Liver (tissue), 8 donors: ENCODE measurements at regions not wholly inside any gene's neighbourhood (a gene's known extent, or its start where the extent isn't known, plus 50 kb on each side); places are given as distances from the start of the nearest gene placed in this dataset.

Experiments used
- DNase-seq: peaks from one replicate; pipeline ENCODE4 v3.0.0-alpha.2; 2017; ENCODE audit warnings: low spot score
- H3K27ac ChIP-seq, 2 donors: one replicate each; pipeline ENCODE4 v1.7.0; 2013; ENCODE audit warnings: inconsistent platforms in 2 of 2, low read length in 2 of 2, control low read depth in 1 of 2, low read depth in 1 of 2, mild to moderate bottlenecking in 1 of 2
- H3K27me3 ChIP-seq, 4 donors: one replicate each; pipeline versions ENCODE4 v1.6.1 to v1.7.0; 2013; ENCODE audit warnings: low read length in 3 of 4, inconsistent platforms in 1 of 4, mild to moderate bottlenecking in 1 of 4, moderate library complexity in 1 of 4; ENCODE audit not compliant: control insufficient read depth in 4 of 4, insufficient read depth in 4 of 4
- H3K36me3 ChIP-seq, 4 donors: one replicate each; pipeline versions ENCODE4 v1.6.1 to v1.7.0; 2013; ENCODE audit warnings: low read length in 3 of 4, mild to moderate bottlenecking in 3 of 4, low read depth in 1 of 4, moderate library complexity in 1 of 4; ENCODE audit not compliant: control insufficient read depth in 4 of 4, insufficient read depth in 3 of 4
- H3K4me1 ChIP-seq, 4 donors: one replicate each; pipeline versions ENCODE4 v1.6.1 to v1.7.0; 2013; ENCODE audit warnings: low read length in 3 of 4, mild to moderate bottlenecking in 3 of 4, moderate library complexity in 1 of 4; ENCODE audit not compliant: control insufficient read depth in 4 of 4, insufficient read depth in 4 of 4
- H3K4me3 ChIP-seq, 3 donors: one replicate each; pipeline versions ENCODE4 v1.6.1 to v1.7.0; 2013; ENCODE audit warnings: low read length in 3 of 3, control low read depth in 1 of 3, low read depth in 1 of 3, mild to moderate bottlenecking in 1 of 3
- H3K9ac ChIP-seq, 2 donors: one replicate each; pipeline ENCODE4 v1.7.0; 2013; ENCODE audit warnings: low read length in 2 of 2, mild to moderate bottlenecking in 2 of 2, moderate library complexity in 2 of 2, control low read depth in 1 of 2, low read depth in 1 of 2
- H3K9me3 ChIP-seq, 4 donors: one replicate each; pipeline versions ENCODE4 v1.6.1 to v1.7.0; 2013; ENCODE audit warnings: low read length in 3 of 4; ENCODE audit not compliant: control insufficient read depth in 4 of 4
- ATF3 ChIP-seq: IDR thresholded peaks from 2 replicates; pipeline ENCODE4 v1.6.1; 2016; ENCODE audit warnings: antibody characterized with exemption
- CTCF ChIP-seq: fragments of 150-350 bp; IDR thresholded peaks from 2 replicates; pipeline ENCODE4 v1.5.1; 2017; ENCODE audit warnings: improper control_type of control experiment, low read depth, low read length; ENCODE audit not compliant: missing input control
- EGR1 ChIP-seq, 2 donors: IDR thresholded peaks; 2 replicates each; pipeline ENCODE4 v1.6.1; 2016 to 2018; ENCODE audit warnings: antibody characterized with exemption in 2 of 2, low read depth in 2 of 2
- FOXA2 ChIP-seq: IDR thresholded peaks from 2 replicates; pipeline ENCODE4 v1.6.1; 2016; ENCODE audit warnings: antibody characterized with exemption
- GABPA ChIP-seq, 2 donors: IDR thresholded peaks in 1 of 2; conservative IDR thresholded peaks in 1 of 2; 2 replicates each; pipeline ENCODE4 v1.6.1; 2016; ENCODE audit warnings: antibody characterized with exemption in 2 of 2, mild to moderate bottlenecking in 1 of 2, moderate library complexity in 1 of 2
- HNF4A ChIP-seq, 2 donors: conservative IDR thresholded peaks; 2 replicates each; pipeline ENCODE4 v1.6.1; 2016; ENCODE audit warnings: antibody characterized with exemption in 2 of 2, mild to moderate bottlenecking in 2 of 2
- HNF4G ChIP-seq: IDR thresholded peaks from 2 replicates; pipeline ENCODE4 v1.6.1; 2016; ENCODE audit warnings: antibody characterized with exemption
- JUND ChIP-seq, 2 donors: IDR thresholded peaks; 2 replicates each; pipeline ENCODE4 v1.6.1; 2016; ENCODE audit warnings: antibody characterized with exemption in 2 of 2
- NR2F2 ChIP-seq: IDR thresholded peaks from 2 replicates; pipeline ENCODE4 v1.6.1; 2016; ENCODE audit warnings: antibody characterized with exemption
- RAD21 ChIP-seq, 2 donors: IDR thresholded peaks; 2 replicates each; pipeline ENCODE4 v1.6.1; 2016; ENCODE audit warnings: antibody characterized with exemption in 2 of 2, mild to moderate bottlenecking in 2 of 2
- REST ChIP-seq: IDR thresholded peaks from 2 replicates; pipeline ENCODE4 v1.6.1; 2016; ENCODE audit warnings: antibody characterized with exemption, mild to moderate bottlenecking
- RXRA ChIP-seq, 2 donors: IDR thresholded peaks; 2 replicates each; pipeline ENCODE4 v1.6.1; 2017 to 2018; ENCODE audit warnings: antibody characterized with exemption in 2 of 2, mild to moderate bottlenecking in 1 of 2
- TAF1 ChIP-seq: conservative IDR thresholded peaks from 2 replicates; pipeline ENCODE4 v1.6.1; 2016; ENCODE audit warnings: antibody characterized with exemption, mild to moderate bottlenecking
- YY1 ChIP-seq: IDR thresholded peaks from 2 replicates; pipeline ENCODE4 v1.6.1; 2016; ENCODE audit warnings: antibody characterized with exemption, mild to moderate bottlenecking
- WGBS: extraction: QIAGEN DNeasy Blood & Tissue Kit; methylation state at CpG from one replicate; pipeline ENCODE4 v1.1.7; 2013; 5-methylcytosine and 5-hydroxymethylcytosine counted together
- TF ChIP-seq, protein P1 (sequence below): IDR thresholded peaks from 2 replicates; pipeline ENCODE4 v1.6.1; 2016; ENCODE audit warnings: antibody characterized with exemption
- TF ChIP-seq, protein P2 (sequence below): IDR thresholded peaks from 2 replicates; pipeline ENCODE4 v1.6.1; 2016; ENCODE audit warnings: antibody characterized with exemption
- donor health status: healthy.
- donor health status: healthy.
- donor health status: healthy.
- donor health status: healthy.
- donor health status: healthy.

DNA sequence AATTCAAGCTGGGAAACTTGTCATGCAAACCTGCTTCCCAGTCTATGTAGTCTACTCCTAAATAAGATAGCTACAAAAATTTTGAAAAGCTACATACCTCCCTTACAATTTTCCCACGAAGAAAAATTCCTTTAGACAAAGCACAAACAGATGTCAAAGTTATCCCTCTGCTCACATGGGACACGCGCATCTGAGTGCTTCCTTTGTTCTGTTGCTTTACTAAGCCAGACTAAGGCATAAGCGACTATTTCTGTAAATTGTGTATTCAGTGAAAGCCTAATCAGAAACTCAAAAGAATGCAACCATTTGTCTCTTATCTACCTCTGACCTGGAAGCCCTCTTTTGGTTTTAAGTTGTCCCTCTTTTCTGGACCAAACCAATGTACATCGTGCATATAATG, 583.7 kb upstream of the B3GAT1 start (continued):
- TF ChIP-seq HNF4A (conservative IDR thresholded peaks at IDR 0.05) (no peak), GABPA (IDR thresholded peaks at IDR 0.05 in 1 of 2, conservative IDR thresholded peaks at IDR 0.05 in 1 of 2) (no peak)

DNA sequence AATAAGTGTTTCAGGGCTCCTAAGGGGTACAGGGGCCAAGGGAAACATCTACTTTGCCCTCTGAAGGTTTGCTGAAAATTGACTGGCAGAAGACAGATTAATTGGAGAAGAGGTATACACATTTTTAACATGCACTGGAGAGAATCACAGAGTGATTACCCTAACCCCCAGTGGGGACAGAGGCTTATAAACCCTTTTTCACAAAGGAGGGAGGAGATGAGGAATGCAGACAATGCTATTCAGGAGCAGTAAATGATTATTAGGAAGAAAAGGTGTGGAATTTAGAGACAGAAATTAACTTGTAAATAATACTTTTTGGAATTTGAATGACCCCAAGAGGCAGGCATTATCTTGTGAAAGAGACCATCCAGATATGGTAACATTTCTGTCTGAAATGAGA, 582.4 kb upstream of the B3GAT1 start:
- no peak overlapping the region for H3K4me3 ChIP-seq
- H3K36me3 ChIP-seq = no peaks in the 10 kb centered on the region
- TF ChIP-seq TAF1 = no peak
- no peak for TF ChIP-seq FOXA2
- no peak for TF ChIP-seq CTCF
- TF ChIP-seq REST = no peak
- no peak for TF ChIP-seq ATF3
- TF ChIP-seq RXRA (IDR thresholded peaks at IDR 0.05) = no peak
- no peak for TF ChIP-seq YY1
- TF ChIP-seq NR2F2 = no peak
- no peak for TF ChIP-seq GABPA (IDR thresholded peaks at IDR 0.05 in 1 of 2, conservative IDR thresholded peaks at IDR 0.05 in 1 of 2)
- no peak for TF ChIP-seq EGR1 (IDR thresholded peaks at IDR 0.05; ENCODE audit: low read depth in 2 of 2)
- no peak for TF ChIP-seq RAD21 (IDR thresholded peaks at IDR 0.05)
- no peak for TF ChIP-seq HNF4G
- no peak overlapping the region for H3K27ac ChIP-seq
- H3K4me1 ChIP-seq = no peaks in the 10 kb centered on the region
- H3K9me3 ChIP-seq = no peaks in the 10 kb centered on the region
- DNase-seq = no peak
- peaks cover 0 to 3% (median 0%) of the 10 kb centered on the region in 4 donors for H3K27me3 ChIP-seq
- H3K9ac ChIP-seq = no peak overlapping the region

DNA sequence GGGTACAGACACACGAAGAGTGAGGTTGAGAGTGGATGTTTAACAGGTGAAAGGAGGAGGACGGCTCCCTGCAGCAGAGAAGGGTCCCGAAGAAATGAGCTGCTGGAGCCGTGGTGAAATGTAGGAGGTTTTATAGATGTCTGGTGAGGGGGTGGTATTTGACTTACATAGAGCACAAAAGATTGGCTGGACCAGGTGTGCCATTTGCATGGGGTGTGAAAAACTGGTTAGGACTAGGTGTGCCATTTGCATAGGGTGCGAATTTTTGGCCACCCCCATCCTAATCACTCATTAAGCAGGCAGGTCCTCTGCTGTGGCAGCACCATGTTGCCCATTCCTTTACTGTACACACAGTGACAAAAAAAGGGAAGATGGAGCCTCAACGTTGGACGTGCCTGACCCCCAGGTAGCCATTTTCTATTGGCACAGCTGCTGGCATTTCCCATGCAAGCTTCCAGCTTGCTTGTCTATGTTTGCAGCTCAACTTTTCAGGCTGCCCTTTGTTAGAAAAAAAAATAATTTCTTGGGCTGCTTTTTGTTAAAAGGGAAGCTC, 581.7 kb upstream of the B3GAT1 start:
- WGBS = 59% methylated on average over 7 of the region's 7 CpGs
- Histone ChIP-seq H3K27ac (no peak overlapping the region), H3K9ac (no peak overlapping the region), H3K27me3 (peaks cover 0 to 3% (median 0%) of the 10 kb centered on the region in 4 donors), H3K36me3 (no peaks in the 10 kb centered on the region), H3K4me1 (no peaks in the 10 kb centered on the region), H3K9me3 (no peaks in the 10 kb centered on the region), H3K4me3 (no peak overlapping the region)
- no peak for TF ChIP-seq GABPA (IDR thresholded peaks at IDR 0.05 in 1 of 2, conservative IDR thresholded peaks at IDR 0.05 in 1 of 2)
- no peak for TF ChIP-seq RAD21 (IDR thresholded peaks at IDR 0.05)
- TF ChIP-seq FOXA2 = no peak
- TF ChIP-seq, protein P1, sequence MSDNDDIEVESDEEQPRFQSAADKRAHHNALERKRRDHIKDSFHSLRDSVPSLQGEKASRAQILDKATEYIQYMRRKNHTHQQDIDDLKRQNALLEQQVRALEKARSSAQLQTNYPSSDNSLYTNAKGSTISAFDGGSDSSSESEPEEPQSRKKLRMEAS = no peak
- no peak for TF ChIP-seq ATF3
- TF ChIP-seq, protein P2, sequence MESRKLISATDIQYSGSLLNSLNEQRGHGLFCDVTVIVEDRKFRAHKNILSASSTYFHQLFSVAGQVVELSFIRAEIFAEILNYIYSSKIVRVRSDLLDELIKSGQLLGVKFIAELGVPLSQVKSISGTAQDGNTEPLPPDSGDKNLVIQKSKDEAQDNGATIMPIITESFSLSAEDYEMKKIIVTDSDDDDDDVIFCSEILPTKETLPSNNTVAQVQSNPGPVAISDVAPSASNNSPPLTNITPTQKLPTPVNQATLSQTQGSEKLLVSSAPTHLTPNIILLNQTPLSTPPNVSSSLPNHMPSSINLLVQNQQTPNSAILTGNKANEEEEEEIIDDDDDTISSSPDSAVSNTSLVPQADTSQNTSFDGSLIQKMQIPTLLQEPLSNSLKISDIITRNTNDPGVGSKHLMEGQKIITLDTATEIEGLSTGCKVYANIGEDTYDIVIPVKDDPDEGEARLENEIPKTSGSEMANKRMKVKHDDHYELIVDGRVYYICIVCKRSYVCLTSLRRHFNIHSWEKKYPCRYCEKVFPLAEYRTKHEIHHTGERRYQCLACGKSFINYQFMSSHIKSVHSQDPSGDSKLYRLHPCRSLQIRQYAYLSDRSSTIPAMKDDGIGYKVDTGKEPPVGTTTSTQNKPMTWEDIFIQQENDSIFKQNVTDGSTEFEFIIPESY = no peak
- TF ChIP-seq REST = no peak
- no peak for TF ChIP-seq JUND (IDR thresholded peaks at IDR 0.05)
- DNase-seq = no peak
